AG08395 (cell line): ENCODE measurements at regions not wholly inside any gene's neighbourhood (a gene's known extent, or its start where the extent isn't known, plus 50 kb on each side); places are given as distances from the start of the nearest gene placed in this dataset.
A peak's percentile ranks its signal among the peaks of the same experiment; 100 is the strongest.

ENCODE experiments used
- DNase-seq: peaks from one replicate; pipeline ENCODE4 v3.0.0; 2012; ENCODE audit warnings: mixed read lengths, low spot score

GRCh38 chr11:42047637-42048555 is 588.4 kb upstream of the LRRC4C start:
- DNase-seq, result no peak

DNA sequence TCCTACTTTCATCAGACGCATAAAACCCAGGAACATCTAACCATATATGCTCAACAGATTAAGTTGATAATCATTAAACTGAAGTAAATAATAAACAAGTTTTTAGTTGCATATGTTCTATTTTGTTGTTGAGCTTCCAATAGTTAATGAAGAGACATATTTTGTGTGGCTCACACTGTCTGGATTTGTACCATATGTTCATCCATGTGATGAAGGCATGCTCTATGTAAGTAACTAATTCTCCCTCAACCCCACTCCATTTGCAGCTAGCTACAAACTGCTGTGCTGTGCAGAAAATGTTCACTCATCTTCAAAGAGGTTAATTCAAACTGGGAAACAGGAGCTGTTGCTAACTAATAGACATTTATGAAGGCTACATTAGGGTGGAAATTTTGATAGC is 589.7 kb upstream of the LRRC4C start:
- DNase-seq, result no peak

- DNase-seq, result no peak
These were observed 590.2 kb upstream of the LRRC4C start for GRCh38 chr11:42049650-42050049.

GRCh38 chr11:42054351-42054900 is 595.0 kb upstream of the LRRC4C start:
- DNase-seq, result no peak

DNA sequence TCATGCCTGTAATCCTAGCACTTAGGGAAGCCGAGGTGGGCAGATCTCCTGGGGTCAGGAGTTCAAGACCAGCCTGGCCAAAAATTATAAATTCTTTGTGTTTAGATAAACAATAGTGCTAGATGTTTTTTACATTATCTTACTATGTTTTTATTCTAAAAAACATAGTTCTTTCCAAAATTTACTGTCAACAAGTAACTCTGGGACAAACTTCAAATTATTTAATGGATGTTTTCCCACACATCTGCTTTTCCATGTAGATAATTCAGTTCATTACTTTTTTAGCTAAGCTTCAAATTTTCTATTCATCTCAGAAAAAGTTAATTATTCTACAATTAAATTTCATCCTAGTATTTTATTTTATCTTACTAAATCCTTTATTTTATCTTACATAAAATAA is 596.2 kb upstream of the LRRC4C start:
- no peak for DNase-seq

DNA sequence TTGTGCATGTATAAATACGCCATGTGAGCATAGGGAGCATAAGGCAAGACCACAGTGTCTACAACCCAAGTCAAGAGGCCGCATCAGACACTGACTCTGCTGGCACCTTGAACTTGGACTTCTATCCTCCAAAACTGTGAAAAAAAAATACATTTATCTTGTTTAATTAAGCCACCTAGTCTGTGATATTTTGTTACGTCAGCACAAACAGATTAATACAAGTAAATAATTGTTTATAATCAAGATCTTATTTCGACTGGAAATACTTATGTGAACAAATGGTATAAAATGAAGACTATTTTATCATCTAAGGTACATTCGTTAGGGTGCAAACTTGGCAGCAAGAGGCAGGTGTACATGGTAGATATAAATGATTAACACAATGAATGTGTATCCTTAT is 599.3 kb upstream of the LRRC4C start:
- DNase-seq, result no peak

DNA sequence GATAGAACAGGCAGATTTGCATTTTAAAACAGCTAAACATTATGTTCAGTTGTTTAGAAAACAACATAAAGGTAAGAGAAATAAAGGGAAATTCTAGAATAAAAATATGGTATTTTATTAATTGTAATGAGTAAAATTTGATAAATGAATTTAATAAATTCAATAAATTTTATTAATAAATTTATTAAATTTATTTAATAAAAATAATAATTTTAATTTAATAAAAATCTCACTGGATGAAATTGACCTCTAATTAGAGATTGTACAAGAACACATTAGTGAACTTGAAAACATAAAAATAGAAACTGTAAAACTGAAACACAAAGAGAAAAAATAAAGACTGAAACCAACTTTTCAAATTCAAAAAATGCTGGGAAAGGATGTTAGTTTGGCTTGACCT is 605.7 kb upstream of the LRRC4C start:
- DNase-seq, result no peak

DNA sequence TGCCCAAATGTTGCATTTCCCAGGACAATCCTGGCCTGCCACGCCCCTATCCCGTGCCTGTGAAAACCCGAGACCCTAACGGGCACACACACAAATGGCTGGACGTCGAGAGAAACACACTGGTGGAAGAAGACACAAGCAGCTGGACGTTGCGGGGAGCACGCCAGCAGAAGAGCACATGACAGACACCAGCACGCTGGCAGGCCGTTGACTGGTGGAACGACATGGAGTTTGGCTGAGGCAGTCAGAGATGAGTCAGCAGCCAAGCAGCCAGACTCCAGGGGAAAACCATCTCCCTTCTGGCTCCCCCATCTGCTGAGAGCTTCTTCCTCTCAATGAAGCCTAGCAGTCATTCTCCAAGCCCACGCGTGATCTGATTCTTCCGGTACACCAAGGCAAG is 606.7 kb upstream of the LRRC4C start:
- DNase-seq, result no peak

- DNase-seq, result no peak
These were observed 614.9 kb upstream of the LRRC4C start for GRCh38 chr11:42074306-42074705.

- DNase-seq, result no peak
These were observed 615.7 kb upstream of the LRRC4C start for GRCh38 chr11:42075180-42075579.

GRCh38 chr11:42077794-42078193 is 618.3 kb upstream of the LRRC4C start:
- DNase-seq, result no peak

DNA sequence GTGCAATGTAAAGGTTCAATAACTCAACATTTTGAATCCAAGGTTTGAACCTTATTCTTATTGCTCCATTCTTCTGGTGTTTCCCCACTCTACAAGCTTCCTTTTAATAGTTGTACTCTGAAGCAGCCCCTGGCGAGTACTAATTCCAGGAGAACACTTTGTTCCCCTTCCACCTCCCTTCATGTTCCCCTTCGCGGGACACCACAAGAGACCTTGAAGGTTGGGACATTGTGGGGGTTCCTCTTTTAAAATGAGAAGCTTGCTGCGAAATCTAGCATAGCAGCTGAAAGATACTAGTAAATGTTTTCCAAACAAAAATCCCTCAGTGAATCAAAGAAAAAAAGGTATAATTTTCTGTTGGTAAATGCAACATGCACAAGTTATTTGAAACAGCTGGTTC is 626.3 kb upstream of the LRRC4C start:
- DNase-seq, result no peak

GRCh38 chr11:42093541-42093940 is 634.1 kb upstream of the LRRC4C start:
- DNase-seq, result no peak

- no peak for DNase-seq
These were observed 638.6 kb upstream of the LRRC4C start for GRCh38 chr11:42098075-42098474.

GRCh38 chr11:42112866-42113265 is 653.4 kb upstream of the LRRC4C start:
- no peak for DNase-seq

DNA sequence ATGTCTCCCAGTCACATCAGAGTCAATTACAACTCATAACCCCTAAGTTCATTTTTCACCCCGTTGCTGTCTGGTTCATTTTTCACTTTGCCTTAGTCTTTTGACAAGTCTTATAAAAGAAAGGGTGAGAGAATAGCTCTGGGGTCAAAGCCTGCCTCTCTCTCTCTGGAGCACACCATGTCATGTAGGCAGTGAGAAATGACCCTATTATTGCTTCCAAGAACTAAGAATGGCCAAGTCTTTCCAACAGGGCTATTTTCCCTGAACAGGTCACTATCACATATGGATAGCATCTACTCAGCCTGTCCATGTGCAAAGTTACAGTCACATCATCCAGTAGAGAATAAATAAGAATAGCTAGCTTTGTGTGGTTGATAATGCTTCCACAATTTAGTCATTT is 655.5 kb upstream of the LRRC4C start:
- DNase-seq, result no peak

- no peak for DNase-seq
These were observed 679.0 kb upstream of the LRRC4C start for GRCh38 chr11:42138454-42138853.

- DNase-seq, result no peak
These were observed 685.9 kb upstream of the LRRC4C start for GRCh38 chr11:42145311-42145710.

DNA sequence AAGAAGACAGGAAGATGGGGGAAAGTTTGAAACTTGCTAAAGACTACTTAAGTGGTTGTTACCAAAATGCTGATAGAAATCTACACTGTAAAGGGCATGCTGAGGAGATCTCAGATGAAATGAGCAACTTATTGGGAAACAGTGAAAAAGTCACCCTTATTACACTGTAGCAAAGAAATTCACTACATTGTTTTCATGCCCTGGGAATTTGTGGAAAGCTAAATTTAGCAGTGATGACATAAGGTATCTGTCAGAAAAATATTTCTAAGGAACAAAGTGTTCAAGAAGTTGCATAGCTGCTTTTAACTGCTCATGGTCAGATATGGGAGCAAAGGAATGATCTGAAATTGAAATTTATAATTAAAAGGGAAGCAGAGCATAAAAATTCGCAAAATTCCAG is 702.4 kb upstream of the LRRC4C start:
- DNase-seq, result peak; percentile 26

- no peak for DNase-seq
These were observed 709.7 kb upstream of the LRRC4C start for GRCh38 chr11:42169191-42169590.

DNA sequence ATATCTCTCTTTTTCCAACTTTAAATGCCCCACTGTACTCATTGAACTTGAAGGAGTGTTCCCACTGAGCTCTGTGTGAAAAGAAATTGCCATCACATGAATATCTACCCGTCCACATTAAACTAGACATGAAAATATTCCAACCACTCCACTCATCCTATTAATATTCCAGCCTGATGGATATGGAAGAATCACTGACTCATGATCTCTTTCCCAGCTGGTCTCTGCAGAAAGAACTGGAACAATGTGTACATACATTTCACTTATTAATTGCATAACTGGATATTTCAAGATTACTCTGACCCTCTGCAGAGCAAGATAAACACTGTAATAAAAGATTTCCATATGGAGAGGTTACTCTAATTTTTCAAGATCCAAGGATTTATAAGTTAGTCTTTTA is 711.1 kb upstream of the LRRC4C start:
- no peak for DNase-seq

- no peak for DNase-seq
These were observed 711.6 kb upstream of the LRRC4C start for GRCh38 chr11:42171046-42171445.

DNA sequence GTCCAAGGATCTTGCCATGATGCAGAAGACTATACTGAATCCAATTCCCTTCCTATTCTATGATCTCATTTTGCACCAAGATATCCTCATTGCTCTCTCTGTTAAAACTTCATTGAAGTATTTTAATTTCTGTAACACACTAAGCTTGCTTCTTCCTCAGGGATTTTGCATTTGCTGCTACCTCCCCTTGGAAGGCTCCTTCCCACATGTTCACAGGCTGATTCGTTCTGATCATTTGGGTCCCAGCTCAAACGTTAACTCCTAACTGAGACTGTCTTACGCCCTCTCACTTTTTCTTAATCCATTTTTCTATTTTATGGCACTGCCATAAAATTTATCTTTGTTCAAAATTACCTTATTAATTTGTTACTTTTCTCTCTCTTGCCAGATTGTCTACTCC is 713.0 kb upstream of the LRRC4C start:
- DNase-seq, result no peak

DNA sequence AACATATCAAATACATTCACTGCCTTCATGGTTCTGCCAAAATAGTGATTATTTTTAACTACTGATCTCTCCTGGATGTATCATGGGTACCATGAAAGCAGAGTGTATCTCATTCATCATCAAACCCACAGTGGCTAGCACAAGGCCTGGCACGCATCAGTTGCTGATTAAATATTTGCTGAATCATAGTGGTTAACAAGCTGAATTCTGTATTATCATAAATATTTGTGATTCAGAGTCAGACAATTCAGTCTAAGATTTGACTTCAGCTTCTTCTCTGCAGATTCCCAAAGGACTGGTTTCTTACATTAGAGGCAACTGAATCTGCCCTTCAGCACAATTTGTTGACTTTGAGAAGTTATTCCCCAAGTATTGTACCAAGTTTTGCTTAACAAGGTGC is 715.8 kb upstream of the LRRC4C start:
- peak; percentile 40 for DNase-seq
